ENCODE measurements at regions not wholly inside any gene's neighbourhood (a gene's known extent, or its start where the extent isn't known, plus 50 kb on each side); places are given as distances from the start of the nearest gene placed in this dataset.
"Not testable (repeated sequence)": the region's sequence is repeated elsewhere in the genome, so short reads cannot be mapped to it uniquely, and the experiment has no call there.

DNA sequence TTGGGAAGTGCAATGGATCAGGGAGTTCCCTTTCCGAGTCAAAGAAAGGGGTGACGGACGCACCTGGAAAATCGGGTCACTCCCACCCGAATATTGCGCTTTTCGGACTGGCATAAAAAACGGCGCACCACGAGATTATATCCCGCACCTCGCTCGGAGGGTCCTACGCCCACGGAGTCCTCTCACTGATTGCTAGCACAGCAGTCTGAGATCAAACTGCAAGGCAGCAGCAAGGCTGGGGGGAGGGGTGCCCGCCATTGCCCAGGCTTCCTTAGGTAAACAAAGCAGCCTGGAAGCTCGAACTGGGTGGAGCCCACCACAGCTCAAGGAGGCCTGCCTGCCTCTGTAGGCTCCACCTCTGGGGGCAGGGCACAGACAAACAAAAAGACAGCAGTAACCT, 58.6 kb upstream of the FAM241A start:
- not testable (repeated sequence) for DNase-seq

- DNase-seq = not testable (repeated sequence)
Measured at GRCh38 chr4:112092330-112092729, 52.9 kb upstream of the FAM241A start.

DNA sequence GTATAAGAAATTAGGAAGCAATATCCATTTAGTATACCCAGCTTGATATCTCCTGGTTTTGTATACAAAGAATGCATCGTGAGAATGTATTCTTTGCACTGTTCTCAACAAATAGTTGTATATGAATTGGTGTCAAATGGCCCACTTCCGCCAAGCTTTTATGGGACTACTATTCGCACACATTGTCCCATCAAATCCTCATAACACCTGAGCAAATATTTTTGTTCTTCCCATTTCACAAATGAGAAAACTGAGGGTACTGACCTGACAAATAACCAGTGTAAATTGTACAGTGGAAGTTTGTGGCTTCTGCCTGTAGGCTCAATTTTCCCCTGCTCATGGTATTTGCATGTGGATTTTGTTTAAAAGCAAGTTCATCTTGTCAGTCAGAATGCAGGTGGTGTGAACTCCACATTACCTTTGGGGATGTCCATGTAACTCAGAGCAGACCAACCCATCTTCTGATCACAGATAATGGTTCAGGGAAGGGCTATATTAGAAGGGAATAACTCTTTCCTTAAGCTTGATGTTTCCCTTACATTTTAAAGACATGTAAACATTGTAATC, 51.5 kb upstream of the FAM241A start:
- no peak for DNase-seq

- no peak for DNase-seq
Measured at GRCh38 chr4:112094330-112094729, 50.9 kb upstream of the FAM241A start.

All from left kidney (tissue), 1 donor.